Calu3 (cell line): ENCODE measurements at regions not wholly inside any gene's neighbourhood (a gene's known extent, or its start where the extent isn't known, plus 50 kb on each side); places are given as distances from the start of the nearest gene placed in this dataset.

Experiments used
- BruUV-seq: library from RNA; stranded (reverse); fragments of 400-500 nt; replicated peaks from 2 replicates; lab custom pipeline; 2021; lab: Mats Ljungman, UMichigan
- CTCF ChIA-PET: fragments of 300-600 bp; sonication (Branson Sonifier 250); formaldehyde crosslinking; loops from one replicate; lab custom pipeline; 2022; ENCODE audit warnings: antibody characterized with exemption; lab: Charles Lee
- DNase-seq: peaks from one replicate; pipeline ENCODE4 v3.0.0; 2022
- H3K27ac Mint-ChIP-seq: one replicate; pipeline ENCODE4 v1.8.0; 2022; ENCODE audit warnings: mixed read lengths; ENCODE audit not compliant: unreplicated experiment
- H3K27me3 Mint-ChIP-seq: one replicate; pipeline ENCODE4 v1.8.0; 2022; ENCODE audit warnings: mixed read lengths; ENCODE audit not compliant: unreplicated experiment
- H3K36me3 Mint-ChIP-seq: one replicate; pipeline ENCODE4 v1.8.0; 2022; ENCODE audit warnings: mild to moderate bottlenecking, moderate library complexity, mixed read lengths; ENCODE audit not compliant: insufficient read depth, unreplicated experiment
- H3K4me1 Mint-ChIP-seq: one replicate; pipeline ENCODE4 v1.8.0; 2022; ENCODE audit warnings: mild to moderate bottlenecking, low read depth, mixed read lengths; ENCODE audit not compliant: unreplicated experiment
- H3K4me3 Mint-ChIP-seq: one replicate; pipeline ENCODE4 v1.8.0; 2022; ENCODE audit warnings: mild to moderate bottlenecking, low read depth, moderate library complexity, mixed read lengths; ENCODE audit not compliant: unreplicated experiment
- H3K9me3 Mint-ChIP-seq: one replicate; pipeline ENCODE4 v1.8.0; 2022; ENCODE audit warnings: low read depth, mixed read lengths; ENCODE audit not compliant: unreplicated experiment
- intact Hi-C: fragments of 100-400 bp; cut with micrococcal nuclease; formaldehyde crosslinking; loops from one replicate; pipeline ENCODE4 v1.10.0; 2022; ENCODE audit not compliant: unreplicated experiment
- TF ChIP-seq, protein P1 (sequence below): fragments of 200-600 bp; IDR thresholded peaks from one replicate; pipeline ENCODE4 v1.8.0; 2022; ENCODE audit warnings: antibody characterized with exemption; ENCODE audit not compliant: unreplicated experiment

DNA sequence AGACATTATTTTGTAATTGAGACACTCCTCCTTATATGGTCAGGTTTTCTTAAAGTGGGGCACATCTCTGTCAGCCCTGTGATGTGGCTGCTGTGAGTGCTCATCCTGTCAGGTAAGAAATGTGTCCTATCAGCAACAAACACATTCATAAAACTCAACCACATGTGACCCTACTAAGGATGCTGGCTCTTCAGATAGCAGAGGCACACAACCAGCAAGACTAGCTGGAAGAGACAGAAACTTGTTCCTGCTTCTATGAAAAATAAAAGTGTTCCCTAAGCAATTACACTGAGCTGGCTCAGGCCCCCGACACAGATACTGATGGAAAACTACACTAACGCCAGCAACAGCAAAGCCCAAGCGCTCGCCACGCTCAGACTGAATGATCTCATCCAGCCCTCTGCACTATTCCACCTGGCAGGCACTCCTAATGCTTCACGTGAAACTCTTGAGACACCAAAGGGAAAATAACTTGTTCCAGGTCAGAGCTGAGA, 49.8 kb upstream of the CYP2D6 start:
- Mint-ChIP-seq H3K4me3 (no peak overlapping the region), H3K27ac (no peak overlapping the region), H3K4me1 (peaks cover 77% of the 10 kb centered on the region), H3K27me3 (no peaks in the 10 kb centered on the region), H3K9me3 (no peaks in the 10 kb centered on the region), H3K36me3 (peaks cover 23% of the 10 kb centered on the region)
- CTCF ChIA-PET = no interaction called here
- TF ChIP-seq, protein P1, sequence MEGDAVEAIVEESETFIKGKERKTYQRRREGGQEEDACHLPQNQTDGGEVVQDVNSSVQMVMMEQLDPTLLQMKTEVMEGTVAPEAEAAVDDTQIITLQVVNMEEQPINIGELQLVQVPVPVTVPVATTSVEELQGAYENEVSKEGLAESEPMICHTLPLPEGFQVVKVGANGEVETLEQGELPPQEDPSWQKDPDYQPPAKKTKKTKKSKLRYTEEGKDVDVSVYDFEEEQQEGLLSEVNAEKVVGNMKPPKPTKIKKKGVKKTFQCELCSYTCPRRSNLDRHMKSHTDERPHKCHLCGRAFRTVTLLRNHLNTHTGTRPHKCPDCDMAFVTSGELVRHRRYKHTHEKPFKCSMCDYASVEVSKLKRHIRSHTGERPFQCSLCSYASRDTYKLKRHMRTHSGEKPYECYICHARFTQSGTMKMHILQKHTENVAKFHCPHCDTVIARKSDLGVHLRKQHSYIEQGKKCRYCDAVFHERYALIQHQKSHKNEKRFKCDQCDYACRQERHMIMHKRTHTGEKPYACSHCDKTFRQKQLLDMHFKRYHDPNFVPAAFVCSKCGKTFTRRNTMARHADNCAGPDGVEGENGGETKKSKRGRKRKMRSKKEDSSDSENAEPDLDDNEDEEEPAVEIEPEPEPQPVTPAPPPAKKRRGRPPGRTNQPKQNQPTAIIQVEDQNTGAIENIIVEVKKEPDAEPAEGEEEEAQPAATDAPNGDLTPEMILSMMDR = no peak
- intact Hi-C loops = loop anchor here (5.0 kb wide), 1 partner anchor 87 kb away; no protein-coding TSS in a partner anchor
- DNase-seq = no peak
- no TSS peak for BruUV-seq
